Trophoblast cell (in vitro differentiated cells and primary cell): ENCODE measurements at regions not wholly inside any gene's neighbourhood (a gene's known extent, or its start where the extent isn't known, plus 50 kb on each side); places are given as distances from the start of the nearest gene placed in this dataset.
"Not testable (repeated sequence)": the region's sequence is repeated elsewhere in the genome, so short reads cannot be mapped to it uniquely, and the experiment has no call there.

Experiments used
- DNase-seq, 2 donors: peaks; one replicate each; pipeline ENCODE4 v3.0.0-alpha.2; 2016
- H2AFZ ChIP-seq: 2 replicates; pipeline ENCODE4 v1.6.1; 2013; ENCODE audit warnings: low read length, moderate library complexity, mild to moderate bottlenecking; ENCODE audit not compliant: insufficient read depth, poor library complexity
- H2AK5ac ChIP-seq: 2 replicates; pipeline ENCODE4 v1.6.1; 2013; ENCODE audit warnings: mild to moderate bottlenecking, low read length
- H2BK120ac ChIP-seq: 2 replicates; pipeline ENCODE4 v1.6.1; 2013; ENCODE audit warnings: low read length, mild to moderate bottlenecking, moderate library complexity; ENCODE audit not compliant: insufficient read depth, poor library complexity
- H2BK12ac ChIP-seq: 2 replicates; pipeline ENCODE4 v1.6.1; 2013; ENCODE audit warnings: mild to moderate bottlenecking, low read length, moderate library complexity
- H2BK5ac ChIP-seq: 2 replicates; pipeline ENCODE4 v1.6.1; 2013; ENCODE audit warnings: low read length, low read depth, moderate library complexity, mild to moderate bottlenecking; ENCODE audit not compliant: poor library complexity
- H3K14ac ChIP-seq: 2 replicates; pipeline ENCODE4 v1.6.1; 2013; ENCODE audit warnings: mild to moderate bottlenecking, low read length
- H3K18ac ChIP-seq: 2 replicates; pipeline ENCODE4 v1.6.1; 2013; ENCODE audit warnings: mild to moderate bottlenecking, low read length
- H3K23ac ChIP-seq: 2 replicates; pipeline ENCODE4 v1.6.1; 2013; ENCODE audit warnings: low read length
- H3K27ac ChIP-seq: 2 replicates; pipeline ENCODE4 v1.5.1; 2013; ENCODE audit warnings: low read depth, mild to moderate bottlenecking, inconsistent platforms, low read length, moderate library complexity
- H3K27me3 ChIP-seq: 2 replicates; pipeline ENCODE4 v1.6.1; 2013; ENCODE audit warnings: inconsistent platforms, mild to moderate bottlenecking, low read length, moderate library complexity; ENCODE audit not compliant: insufficient read depth
- H3K36me3 ChIP-seq, 2 experiments: 1 replicate in 1 of 2; 2 replicates in 1 of 2; pipeline ENCODE4 v1.6.1; 2013; ENCODE audit warnings: low read length in 2 of 2, mild to moderate bottlenecking in 2 of 2, moderate library complexity in 1 of 2; ENCODE audit not compliant: insufficient read depth in 2 of 2, control insufficient read depth in 1 of 2
- H3K4ac ChIP-seq: 2 replicates; pipeline ENCODE4 v1.6.1; 2013; ENCODE audit warnings: low read depth, mild to moderate bottlenecking, low read length, moderate library complexity
- H3K4me1 ChIP-seq, 2 experiments: 1 replicate in 1 of 2; 2 replicates in 1 of 2; pipeline ENCODE4 v1.6.1; 2013; ENCODE audit warnings: low read length in 2 of 2, mild to moderate bottlenecking in 2 of 2, moderate library complexity in 1 of 2; ENCODE audit not compliant: insufficient read depth in 2 of 2, control insufficient read depth in 1 of 2
- H3K4me2 ChIP-seq: 2 replicates; pipeline ENCODE4 v1.6.1; 2013; ENCODE audit warnings: inconsistent platforms, mild to moderate bottlenecking, low read length, moderate library complexity
- H3K4me3 ChIP-seq: 2 replicates; pipeline ENCODE4 v1.5.1; 2013; ENCODE audit warnings: mild to moderate bottlenecking, low read depth, low read length, inconsistent platforms
- H3K79me1 ChIP-seq: one replicate; pipeline ENCODE4 v1.6.1; 2013; ENCODE audit warnings: low read length
- H3K79me2 ChIP-seq: 2 replicates; pipeline ENCODE4 v1.6.1; 2013; ENCODE audit warnings: low read length, mild to moderate bottlenecking; ENCODE audit not compliant: control insufficient read depth, insufficient read depth, poor library complexity
- H3K9ac ChIP-seq: 2 replicates; pipeline ENCODE4 v1.6.1; 2013; ENCODE audit warnings: mild to moderate bottlenecking, low read length
- H3K9me3 ChIP-seq: 2 replicates; pipeline ENCODE4 v1.6.1; 2013; ENCODE audit warnings: low read depth, mild to moderate bottlenecking, control low read depth, inconsistent platforms, low read length; ENCODE audit not compliant: insufficient read depth
- H4K12ac ChIP-seq: 2 replicates; pipeline ENCODE4 v1.6.1; 2013; ENCODE audit warnings: low read depth, mild to moderate bottlenecking, low read length, moderate library complexity
- H4K8ac ChIP-seq: 2 replicates; pipeline ENCODE4 v1.6.1; 2013; ENCODE audit warnings: low read depth, mild to moderate bottlenecking, low read length, moderate library complexity
- H4K91ac ChIP-seq: one replicate; pipeline ENCODE4 v1.6.1; 2013; ENCODE audit warnings: low read depth, mild to moderate bottlenecking, low read length, moderate library complexity
- WGBS: extraction: QIAGEN DNeasy Blood & Tissue Kit; methylation state at CpG from one replicate; pipeline ENCODE4 v1.1.7; 2013; ENCODE audit warnings: missing lambda C conversion rate; ENCODE audit not compliant: insufficient read length, insufficient coverage; ENCODE audit errors: extremely low coverage; 5-methylcytosine and 5-hydroxymethylcytosine counted together

DNA sequence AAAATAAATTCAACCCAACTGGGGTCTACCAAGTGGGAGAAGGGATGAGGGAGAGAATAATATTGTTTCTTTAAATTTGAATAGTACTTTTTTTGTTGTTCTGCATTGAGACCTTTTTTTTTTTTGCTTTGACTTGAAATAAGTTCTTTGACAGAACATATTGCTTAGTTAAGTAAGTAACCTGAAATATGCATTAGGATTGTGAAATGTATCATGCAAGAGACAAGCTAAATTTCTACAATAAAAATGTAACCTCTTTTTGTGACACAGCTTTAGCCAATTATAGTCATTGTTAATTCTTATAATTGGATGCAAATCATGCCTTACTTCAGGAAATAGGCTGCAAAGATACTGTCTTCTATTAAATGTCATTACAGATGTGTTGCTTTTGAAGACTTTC, 150.0 kb upstream of the GOT2 start:
- no peak for DNase-seq

DNA sequence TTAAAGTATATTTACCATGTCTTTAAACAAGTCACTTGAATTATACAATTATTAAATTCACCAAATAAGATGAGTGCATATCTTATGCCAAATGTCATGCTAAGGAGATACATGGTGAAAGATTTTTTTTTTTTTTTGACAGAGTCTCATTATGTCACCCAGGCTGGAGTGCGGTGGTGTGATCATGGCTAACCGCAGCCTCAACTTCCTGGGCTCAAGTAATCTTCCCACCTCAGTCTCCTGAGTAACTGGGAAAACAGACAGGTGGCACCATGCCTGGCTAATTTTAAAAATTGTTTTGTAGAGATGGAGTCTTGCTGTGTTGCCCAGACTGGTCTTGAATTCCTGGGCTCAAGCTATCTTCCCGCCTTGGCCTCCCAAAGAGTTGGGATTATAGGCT, 149.0 kb upstream of the GOT2 start:
- Histone ChIP-seq H3K14ac (no peak overlapping the region), H4K12ac (no peak overlapping the region), H3K23ac (no peak overlapping the region), H3K9ac (no peak overlapping the region), H3K27ac (no peak overlapping the region), H3K27me3 (no peaks in the 10 kb centered on the region), H2AK5ac (no peak overlapping the region), H4K8ac (no peak overlapping the region), H3K36me3 (no peaks in the 10 kb centered on the region), H3K9me3 (peaks cover 5% of the 10 kb centered on the region), H3K4me2 (no peak overlapping the region), H2AFZ (no peak overlapping the region), H3K79me2 (no peaks in the 10 kb centered on the region), H4K91ac (no peak overlapping the region), H2BK5ac (no peak overlapping the region), H3K4me1 (no peaks in the 10 kb centered on the region), H3K79me1 (no peaks in the 10 kb centered on the region), H2BK12ac (no peak overlapping the region), H3K4ac (no peak overlapping the region), H3K4me3 (no peak overlapping the region), H3K18ac (no peak overlapping the region), H2BK120ac (no peak overlapping the region)
- DNase-seq: no peak
- no CpG with 5 or more reads among the region's 3 CpGs for WGBS

More for the DNA sequence above, 150.0 kb upstream of the GOT2 start:
- Histone ChIP-seq H3K9me3 (no peaks in the 10 kb centered on the region), H3K79me2 (no peaks in the 10 kb centered on the region), H3K79me1 (no peaks in the 10 kb centered on the region), H4K12ac (no peak overlapping the region), H3K9ac (no peak overlapping the region), H2BK12ac (no peak overlapping the region), H3K4me2 (no peak overlapping the region), H3K27ac (no peak overlapping the region), H3K4me3 (no peak overlapping the region), H2AK5ac (no peak overlapping the region), H3K23ac (no peak overlapping the region), H2BK5ac (no peak overlapping the region), H3K4me1 (no peaks in the 10 kb centered on the region), H4K91ac (no peak overlapping the region), H3K18ac (no peak overlapping the region), H2BK120ac (no peak overlapping the region), H3K4ac (no peak overlapping the region), H4K8ac (no peak overlapping the region), H3K14ac (no peak overlapping the region), H3K36me3 (no peaks in the 10 kb centered on the region), H2AFZ (no peak overlapping the region), H3K27me3 (no peaks in the 10 kb centered on the region)

DNA sequence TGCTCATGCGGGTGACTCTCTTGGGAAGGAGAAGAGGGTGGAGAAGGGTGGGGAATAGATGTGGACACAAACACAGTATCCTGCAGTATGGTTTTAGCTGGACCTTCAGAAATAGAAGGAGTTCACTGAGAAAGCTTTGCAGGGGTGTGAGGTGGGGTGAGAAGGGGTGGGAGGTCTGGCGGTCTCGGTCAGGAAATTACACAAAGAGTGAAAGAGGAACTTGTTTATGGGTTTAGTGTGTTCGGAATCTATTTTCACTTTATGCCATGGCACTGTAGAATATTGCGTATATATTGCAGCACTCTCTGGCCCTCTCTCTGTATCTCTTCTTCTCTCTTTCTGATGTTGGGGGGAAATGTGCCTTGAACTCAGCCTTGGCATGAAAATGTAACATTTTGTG, 148.2 kb upstream of the GOT2 start:
- Histone ChIP-seq H4K91ac (no peak overlapping the region), H3K18ac (no peak overlapping the region), H3K4me2 (no peak overlapping the region), H3K27me3 (no peaks in the 10 kb centered on the region), H2BK12ac (no peak overlapping the region), H3K4me3 (no peak overlapping the region), H3K23ac (no peak overlapping the region), H3K79me1 (no peaks in the 10 kb centered on the region), H3K27ac (no peak overlapping the region), H3K9me3 (peaks cover 5% of the 10 kb centered on the region), H3K36me3 (no peaks in the 10 kb centered on the region), H4K12ac (no peak overlapping the region), H2AFZ (no peak overlapping the region), H3K14ac (no peak overlapping the region), H4K8ac (no peak overlapping the region), H3K4ac (no peak overlapping the region), H3K79me2 (no peaks in the 10 kb centered on the region), H2AK5ac (no peak overlapping the region), H2BK120ac (no peak overlapping the region), H3K4me1 (no peaks in the 10 kb centered on the region), H3K9ac (no peak overlapping the region), H2BK5ac (no peak overlapping the region)
- no CpG with 5 or more reads among the region's 5 CpGs for WGBS
- DNase-seq: no peak

DNA sequence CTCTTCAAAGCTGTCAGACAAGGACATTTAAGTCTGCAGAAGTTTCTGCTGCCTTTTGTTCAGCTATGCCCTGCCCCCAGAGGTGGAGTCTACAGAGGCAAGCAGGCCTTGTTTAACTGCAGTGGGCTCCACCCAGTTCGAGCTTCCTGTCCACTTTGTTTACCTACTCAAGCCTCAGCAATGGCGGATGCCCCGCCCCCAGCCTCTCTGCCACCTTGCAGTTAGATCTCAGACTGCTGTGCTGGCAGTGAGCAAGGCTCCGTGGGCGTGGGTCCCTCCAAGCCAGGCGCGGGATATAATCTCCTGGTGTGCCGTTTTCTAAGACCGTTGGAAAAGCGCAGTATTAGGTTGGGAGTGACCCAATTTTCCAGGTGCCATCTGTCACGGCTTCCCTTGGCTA, 144.5 kb upstream of the GOT2 start:
- H3K23ac ChIP-seq, H3K27me3 ChIP-seq, DNase-seq, H2AFZ ChIP-seq, H3K4me1 ChIP-seq, H3K79me2 ChIP-seq, H2BK5ac ChIP-seq, H3K79me1 ChIP-seq, H3K36me3 ChIP-seq, H3K9me3 ChIP-seq, H3K4me3 ChIP-seq, H3K9ac ChIP-seq, H3K4me2 ChIP-seq, H3K27ac ChIP-seq, H4K91ac ChIP-seq, H4K8ac ChIP-seq, H2BK12ac ChIP-seq, H4K12ac ChIP-seq, H3K14ac ChIP-seq, H3K18ac ChIP-seq, H2AK5ac ChIP-seq, H3K4ac ChIP-seq, H2BK120ac ChIP-seq: not testable (repeated sequence)
- no CpG with 5 or more reads among the region's 11 CpGs for WGBS

DNA sequence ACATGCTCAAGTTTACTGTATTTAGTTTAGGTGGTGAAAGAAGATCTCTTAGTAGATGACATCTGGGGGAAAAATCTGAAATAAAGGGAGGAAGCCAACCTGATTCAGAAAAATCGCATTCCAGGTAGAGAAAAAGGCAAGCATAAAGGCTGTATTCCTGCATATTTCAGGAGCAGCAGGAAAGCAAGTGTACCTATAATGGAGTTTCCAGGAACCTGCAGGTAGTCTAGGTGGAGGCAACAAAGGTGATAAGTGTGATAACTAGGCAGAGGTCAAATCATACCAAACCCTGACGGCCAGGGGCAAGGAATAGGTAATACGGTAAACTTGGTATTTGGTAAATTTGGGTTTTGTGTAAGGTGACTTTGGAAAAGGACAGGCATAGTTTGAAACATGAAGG, 132.8 kb upstream of the GOT2 start:
- Histone ChIP-seq H3K23ac (no peak overlapping the region), H4K12ac (no peak overlapping the region), H3K9me3 (no peaks in the 10 kb centered on the region), H2AK5ac (no peak overlapping the region), H2BK12ac (no peak overlapping the region), H2BK120ac (no peak overlapping the region), H3K79me1 (no peaks in the 10 kb centered on the region), H3K36me3 (no peaks in the 10 kb centered on the region), H3K14ac (no peak overlapping the region), H4K8ac (no peak overlapping the region), H3K4me3 (no peak overlapping the region), H4K91ac (no peak overlapping the region), H3K79me2 (no peaks in the 10 kb centered on the region), H3K4me1 (no peaks in the 10 kb centered on the region), H3K27me3 (no peaks in the 10 kb centered on the region), H3K27ac (no peak overlapping the region), H2BK5ac (no peak overlapping the region), H3K18ac (no peak overlapping the region), H2AFZ (no peak overlapping the region), H3K9ac (no peak overlapping the region), H3K4me2 (no peak overlapping the region), H3K4ac (no peak overlapping the region)
- no CpG with 5 or more reads among the region's 3 CpGs for WGBS
- no peak for DNase-seq
